Adrenal gland (tissue), 9 donors: ENCODE measurements at regions not wholly inside any gene's neighbourhood (a gene's known extent, or its start where the extent isn't known, plus 50 kb on each side); places are given as distances from the start of the nearest gene placed in this dataset.

ENCODE experiments used
- DNase-seq, 7 donors: peaks; one replicate each; pipeline ENCODE4 v3.0.0-alpha.2; 2019 to 2020
- H3K27ac ChIP-seq, 5 donors: fragments of 200-600 bp; sonication (generic) in 4 of 5; 1 replicate in 3 of 5; 2 replicates in 2 of 5; pipeline versions ENCODE4 v1.5.1 to v1.8.0; 2016 to 2020; ENCODE audit warnings: mild to moderate bottlenecking in 1 of 5
- H3K27me3 ChIP-seq: fragments of 200-600 bp; 2 replicates; pipeline ENCODE4 v1.8.0; 2021
- H3K36me3 ChIP-seq, 2 donors: fragments of 200-600 bp; replicated peaks in 1 of 2; 1 replicate in 1 of 2; 2 replicates in 1 of 2; pipeline versions ENCODE4 v1.5.1 to v1.8.0; 2018 to 2022
- H3K4me1 ChIP-seq, 2 donors: fragments of 200-600 bp; replicated peaks in 1 of 2; 1 replicate in 1 of 2; 2 replicates in 1 of 2; pipeline versions ENCODE4 v1.5.1 to v1.8.0; 2018 to 2021
- H3K4me3 ChIP-seq, 4 donors: fragments of 200-600 bp; sonication (generic) in 3 of 4; one replicate each; pipeline ENCODE4 v1.5.1; 2016 to 2018
- H3K9me3 ChIP-seq, 3 donors: fragments of 200-600 bp; sonication (generic) in 1 of 3; replicated peaks in 1 of 3; 1 replicate in 2 of 3; 2 replicates in 1 of 3; pipeline versions ENCODE4 v1.5.1 to v1.8.0; 2016 to 2021
- CTCF ChIP-seq, 6 experiments: fragments of 450-650 bp in 4 of 6; fragments of 200-600 bp in 2 of 6; sonication (generic) in 1 of 6; IDR thresholded peaks; 1 replicate in 5 of 6; 2 replicates in 1 of 6; pipeline versions ENCODE4 v1.5.1 to v1.8.0; 2016 to 2021; ENCODE audit warnings: antibody characterized with exemption in 6 of 6, mild to moderate bottlenecking in 2 of 6, moderate library complexity in 1 of 6
- POLR2A ChIP-seq, 2 donors: fragments of 450-650 bp; IDR thresholded peaks; one replicate each; pipeline ENCODE4 v1.6.1; 2017; ENCODE audit warnings: antibody characterized with exemption in 2 of 2, mild to moderate bottlenecking in 2 of 2, moderate library complexity in 1 of 2
- WGBS, 4 donors: extraction: QIAGEN DNeasy Blood & Tissue Kit in 2 of 4; methylation state at CpG; one replicate each; pipeline versions ENCODE4 v1.1.5 to v1.1.7; 2013 to 2017; 5-methylcytosine and 5-hydroxymethylcytosine counted together
- intact Hi-C, 2 donors: fragments of 100-400 bp; cut with DNase I; formaldehyde crosslinking; loops; one replicate each; pipeline versions ENCODE4 v1.14.1 to v1.15.0; 2022 to 2023
- donor health status: healthy with polysubstance abuse.
- donor health status: Bipolar disorder and iron deficiency.
- donor health status: DM: yes; HTN: yes; CAD: no.
- donor health status: DM: no; HTN: no; CAD: no.
- donor health status: DM: no; HTN: no; CAD: no.

GRCh38 chr4:179123084-179123483 lies 1680.8 kb upstream of the AGA start:
- Histone ChIP-seq H3K4me1 (no peaks in the 10 kb centered on the region), H3K27me3 (no peaks in the 10 kb centered on the region), H3K27ac (no peak overlapping the region), H3K4me3 (no peak overlapping the region), H3K36me3 (no peaks in the 10 kb centered on the region), H3K9me3 (no peaks in the 10 kb centered on the region)
- DNase-seq, result no peak
- WGBS, 4 donors, result 81 to 92% (median 85%) methylated on average over 2 of the region's 2 CpGs
- intact Hi-C loops, result no loop called here
- TF ChIP-seq CTCF (IDR thresholded peaks at IDR 0.05) (no peak), POLR2A (IDR thresholded peaks at IDR 0.05) (no peak)

- WGBS, 4 donors, result 84 to 88% (median 86%) methylated on average over 4 of the region's 4 CpGs
- DNase-seq, result no peak
- Histone ChIP-seq H3K4me3 (no peak overlapping the region), H3K27ac (no peak overlapping the region), H3K4me1 (no peaks in the 10 kb centered on the region), H3K27me3 (no peaks in the 10 kb centered on the region), H3K36me3 (no peaks in the 10 kb centered on the region), H3K9me3 (no peaks in the 10 kb centered on the region)
- intact Hi-C loops, result no loop called here
- no peak for TF ChIP-seq POLR2A (IDR thresholded peaks at IDR 0.05)
- TF ChIP-seq CTCF (IDR thresholded peaks at IDR 0.05), result no peak
Observed at GRCh38 chr4:179124419-179124818, 1682.2 kb upstream of the AGA start.

GRCh38 chr4:179124957-179125356 lies 1682.7 kb upstream of the AGA start:
- 19 to 41% (median 28%) methylated on average over 1 of the region's 1 CpG for WGBS, 4 donors
- H3K4me1 ChIP-seq, result no peaks in the 10 kb centered on the region
- H3K4me3 ChIP-seq, result no peak overlapping the region
- TF ChIP-seq POLR2A (IDR thresholded peaks at IDR 0.05), result no peak
- no peaks in the 10 kb centered on the region for H3K27me3 ChIP-seq
- H3K27ac ChIP-seq, result no peak overlapping the region
- no peak for DNase-seq
- H3K9me3 ChIP-seq, result no peaks in the 10 kb centered on the region
- H3K36me3 ChIP-seq, result no peaks in the 10 kb centered on the region
- intact Hi-C loops, result no loop called here

GRCh38 chr4:179125870-179126269 lies 1683.6 kb upstream of the AGA start:
- no peaks in the 10 kb centered on the region for H3K36me3 ChIP-seq
- H3K4me1 ChIP-seq, result no peaks in the 10 kb centered on the region
- DNase-seq, result no peak
- intact Hi-C loops, result no loop called here
- no peak overlapping the region for H3K4me3 ChIP-seq
- H3K27me3 ChIP-seq, result no peaks in the 10 kb centered on the region
- 56 to 64% (median 62%) methylated on average over 2 of the region's 2 CpGs for WGBS, 4 donors
- no peaks in the 10 kb centered on the region for H3K9me3 ChIP-seq
- no peak overlapping the region for H3K27ac ChIP-seq
- TF ChIP-seq POLR2A (IDR thresholded peaks at IDR 0.05) (no peak), CTCF (IDR thresholded peaks at IDR 0.05) (no peak)

- no peak overlapping the region for H3K4me3 ChIP-seq
- no peak for DNase-seq
- H3K9me3 ChIP-seq, result no peaks in the 10 kb centered on the region
- H3K36me3 ChIP-seq, result no peaks in the 10 kb centered on the region
- H3K27me3 ChIP-seq, result no peaks in the 10 kb centered on the region
- intact Hi-C loops, result no loop called here
- no peak for TF ChIP-seq POLR2A (IDR thresholded peaks at IDR 0.05)
- no peak for TF ChIP-seq CTCF (IDR thresholded peaks at IDR 0.05)
- WGBS, 4 donors, result 25 to 34% (median 29%) methylated on average over 4 of the region's 4 CpGs
- no peak overlapping the region for H3K27ac ChIP-seq
- no peaks in the 10 kb centered on the region for H3K4me1 ChIP-seq
Observed at GRCh38 chr4:179128299-179128698, 1686.1 kb upstream of the AGA start.
